HG03097 (cell line): ENCODE measurements at regions not wholly inside any gene's neighbourhood (a gene's known extent, or its start where the extent isn't known, plus 50 kb on each side); places are given as distances from the start of the nearest gene placed in this dataset.

Experiments
- ATAC-seq: cut with Tn5 transposase; IDR thresholded peaks from one replicate; pipeline ENCODE4 v1.9.1; 2021; ENCODE audit not compliant: unreplicated experiment, low FRiP score

DNA sequence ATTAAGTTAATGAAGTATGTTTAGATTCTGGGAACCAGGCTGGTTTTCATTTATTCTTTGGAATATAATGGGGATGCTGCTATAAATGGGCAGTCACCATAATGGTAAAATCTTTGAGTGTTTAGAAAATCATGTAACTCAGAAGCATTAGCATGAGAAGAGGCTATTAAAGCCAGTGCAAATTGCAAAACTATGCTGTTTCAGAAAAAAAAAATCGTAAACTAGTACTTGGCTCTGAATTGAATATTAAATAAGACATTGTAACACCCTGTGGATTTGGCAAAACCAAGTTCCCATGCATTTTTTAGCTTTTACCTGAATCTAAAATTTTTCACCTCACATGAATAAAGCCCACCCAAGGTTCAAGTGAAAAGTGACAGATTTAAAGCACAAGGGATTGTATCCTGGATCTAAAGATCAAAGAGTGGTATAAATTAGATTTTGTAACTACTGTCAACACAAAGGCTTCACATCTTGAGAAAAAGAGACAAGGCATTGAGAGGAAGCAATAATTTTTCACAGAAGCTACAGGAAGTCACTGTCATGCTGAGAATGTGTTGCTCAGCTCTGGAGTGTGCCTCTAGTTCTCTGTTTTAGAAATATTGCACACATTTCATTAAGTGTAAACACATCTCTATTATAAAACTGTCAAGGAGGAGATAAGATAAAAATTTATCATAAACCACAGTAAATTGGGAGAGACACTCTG, 142.2 kb downstream of the ABCA8 start:
- no peak for ATAC-seq

DNA sequence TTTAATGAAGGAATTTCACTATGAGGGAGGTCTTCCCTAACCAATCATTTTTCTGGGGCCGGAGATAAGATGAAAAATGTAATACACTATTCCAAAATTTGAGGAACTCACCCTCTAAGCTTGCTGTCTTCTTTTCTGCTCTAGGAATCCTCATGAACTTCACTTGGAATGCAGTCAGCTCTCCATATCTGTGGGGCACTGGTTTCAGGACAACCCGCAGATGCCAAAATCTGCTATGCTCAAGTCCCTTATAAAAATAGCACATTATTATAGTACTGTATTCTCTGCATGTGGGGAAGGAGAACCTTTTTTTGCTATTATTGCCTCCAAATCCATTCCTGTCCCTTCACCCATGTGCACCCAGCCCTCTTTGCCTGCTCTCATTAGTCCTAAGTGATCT, 146.0 kb downstream of the ABCA8 start:
- ATAC-seq = no peak

DNA sequence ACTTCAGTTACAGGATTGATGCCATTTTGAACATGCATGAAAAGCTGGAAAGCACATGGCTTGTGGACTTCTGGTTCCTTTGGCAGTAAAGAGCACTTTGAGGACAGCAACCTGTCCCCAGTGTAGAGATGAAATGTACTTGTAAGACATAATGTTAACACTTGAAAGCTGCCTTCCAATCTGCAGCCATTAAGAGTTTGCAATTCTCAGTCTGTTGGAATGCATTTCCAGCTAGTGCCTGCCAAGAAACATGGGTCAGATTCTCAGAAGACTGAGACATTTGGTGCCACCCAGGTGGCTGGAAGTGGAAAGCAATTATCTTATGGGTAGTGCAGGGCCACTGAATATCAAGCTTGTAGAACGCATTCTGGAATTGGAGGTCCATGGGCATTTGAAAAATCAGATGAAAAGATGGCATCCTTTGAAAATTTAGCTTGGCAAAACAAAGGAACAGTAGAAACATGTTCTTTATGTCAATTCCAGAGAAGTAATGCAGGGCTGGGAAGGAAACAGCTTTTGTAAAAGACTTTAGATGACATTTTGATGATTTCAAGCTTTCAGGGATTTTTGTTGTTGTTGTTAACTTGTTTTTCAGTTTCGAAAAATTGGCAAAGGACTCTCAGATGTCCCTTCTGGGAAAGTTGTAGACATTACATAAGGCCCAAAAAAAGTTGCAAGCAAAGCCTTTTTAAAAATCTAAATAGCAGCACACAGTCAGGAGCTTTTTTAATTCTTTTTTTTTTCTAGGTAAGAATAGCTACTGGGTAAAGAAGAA, 147.0 kb downstream of the ABCA8 start:
- ATAC-seq = no peak

DNA sequence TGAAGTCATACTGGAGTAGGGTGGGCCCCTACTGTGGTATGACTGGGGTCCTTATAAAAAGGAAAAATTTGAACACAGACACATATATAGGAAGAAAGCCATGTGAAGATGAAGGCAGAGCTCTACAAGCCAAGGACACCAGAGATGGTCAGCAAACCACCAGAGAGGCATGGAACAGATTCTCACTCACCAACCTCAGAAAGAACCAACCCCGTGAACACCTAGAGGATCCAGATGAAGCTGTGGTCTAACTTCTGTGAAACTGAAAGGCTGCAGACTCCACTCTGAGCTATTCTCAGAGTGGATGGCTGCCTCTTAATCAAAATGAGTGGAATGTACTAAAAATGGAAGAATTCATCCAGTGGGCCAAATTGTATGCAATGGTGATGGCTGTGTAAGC, 149.6 kb downstream of the ABCA8 start:
- no peak for ATAC-seq

DNA sequence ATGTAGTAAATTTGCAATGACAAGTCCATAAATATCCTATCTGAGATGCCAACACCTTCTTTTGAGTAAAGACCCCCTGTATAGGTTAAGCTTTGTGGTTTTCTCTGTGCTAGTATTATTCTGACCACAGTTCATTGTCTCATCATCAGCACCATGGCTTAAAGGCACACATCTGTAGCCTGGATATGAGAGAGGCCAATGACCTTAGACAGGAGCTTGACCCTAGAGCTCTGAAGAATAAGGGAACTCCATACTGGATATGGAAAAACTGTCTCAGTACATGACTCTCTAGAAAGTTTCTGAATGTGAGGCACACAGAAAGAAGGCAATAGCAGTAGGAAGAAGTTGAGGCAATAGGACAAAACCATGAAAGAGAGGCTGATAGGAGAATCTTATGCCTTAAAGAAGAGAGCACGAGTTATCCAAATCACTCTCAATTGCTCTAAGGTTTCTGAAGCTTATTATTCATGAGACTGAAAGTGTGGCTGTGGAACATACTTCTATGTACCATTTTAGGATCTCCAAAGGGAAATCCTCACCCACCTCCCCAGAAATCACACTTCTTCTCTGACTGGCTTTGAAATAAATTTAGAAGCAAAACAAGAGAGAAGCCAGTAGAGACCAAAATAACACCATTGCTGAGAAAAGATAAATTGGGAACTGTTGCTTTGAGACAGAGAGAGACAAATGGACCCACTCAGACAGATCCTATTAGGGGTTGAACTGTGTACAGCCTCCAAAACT, 150.2 kb downstream of the ABCA8 start:
- no peak for ATAC-seq

DNA sequence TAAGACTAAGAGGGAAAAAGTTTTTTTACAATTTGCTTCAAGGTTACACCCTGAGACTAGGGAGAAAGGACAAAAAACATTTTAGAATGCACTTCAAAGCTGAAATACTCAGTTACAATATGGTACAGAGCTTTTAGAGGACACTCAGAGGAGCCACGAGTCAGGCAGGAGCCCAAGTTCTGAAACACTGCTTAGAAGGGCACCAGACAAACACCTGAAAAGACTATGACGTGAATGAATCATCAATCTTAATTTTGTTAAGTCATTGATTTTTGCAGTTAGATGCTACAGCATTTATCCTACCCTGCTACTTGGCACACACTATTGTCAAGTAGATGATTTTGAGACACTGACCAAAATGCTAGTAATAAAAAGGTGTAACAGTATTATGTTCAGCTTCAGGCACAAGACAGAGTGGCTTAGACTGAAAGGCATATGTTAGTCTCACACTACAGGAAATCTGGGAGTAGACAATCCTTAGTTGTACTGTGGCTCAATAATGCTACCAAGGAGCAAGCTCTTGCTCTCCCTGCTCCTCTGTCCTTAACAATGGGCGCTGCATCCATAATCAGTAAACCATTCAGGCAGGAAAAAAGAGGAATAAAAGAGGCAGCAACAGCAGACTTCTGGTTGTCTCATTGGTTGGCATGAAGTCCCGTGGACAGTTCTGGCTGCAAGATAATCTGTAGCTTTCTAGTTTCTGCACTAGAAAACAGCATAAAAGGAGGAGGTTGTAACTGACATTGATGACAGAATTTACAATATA, 151.8 kb downstream of the ABCA8 start:
- ATAC-seq = no peak

DNA sequence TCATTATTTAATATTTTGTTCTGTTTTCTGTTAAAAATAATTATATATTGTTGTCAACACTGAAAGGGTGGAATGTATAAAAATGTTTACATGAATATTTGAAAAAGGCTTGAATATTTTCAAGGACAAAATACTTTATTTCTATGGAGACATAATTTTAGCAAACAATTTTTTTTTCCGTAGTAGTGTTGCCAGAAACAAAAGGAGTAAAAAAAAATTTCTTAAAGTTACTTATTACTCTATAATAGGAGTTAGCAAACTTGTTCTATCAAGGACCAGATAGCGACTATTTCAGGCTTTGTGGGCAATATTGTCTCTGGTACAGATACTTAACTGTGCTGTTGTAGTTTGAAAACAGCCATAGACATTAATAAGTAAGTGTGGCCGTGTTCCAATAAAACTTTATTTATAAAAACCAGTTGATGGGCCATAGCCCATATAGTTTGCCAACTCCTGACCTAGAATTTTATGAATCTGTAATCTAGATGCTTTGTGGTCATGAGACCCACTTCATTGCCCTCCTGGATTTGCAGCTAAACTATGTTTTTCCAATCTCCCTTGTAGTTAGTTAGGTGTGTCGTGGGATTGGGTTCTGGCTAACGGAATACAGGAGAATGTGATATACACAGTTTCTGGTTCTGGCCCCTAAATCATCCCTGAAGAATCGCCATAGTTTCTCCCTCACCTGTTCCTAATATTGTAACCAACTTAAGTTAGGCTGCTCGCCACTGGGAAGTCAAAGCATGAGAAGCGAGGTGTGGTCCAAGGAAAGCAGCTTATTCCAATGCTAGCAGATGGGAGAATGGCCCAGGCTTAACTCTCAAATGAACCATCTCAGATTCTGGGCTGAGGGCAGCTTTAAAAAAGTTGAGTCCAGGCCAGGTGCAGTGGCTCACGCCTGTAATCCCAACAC, 153.6 kb downstream of the ABCA8 start:
- no peak for ATAC-seq

DNA sequence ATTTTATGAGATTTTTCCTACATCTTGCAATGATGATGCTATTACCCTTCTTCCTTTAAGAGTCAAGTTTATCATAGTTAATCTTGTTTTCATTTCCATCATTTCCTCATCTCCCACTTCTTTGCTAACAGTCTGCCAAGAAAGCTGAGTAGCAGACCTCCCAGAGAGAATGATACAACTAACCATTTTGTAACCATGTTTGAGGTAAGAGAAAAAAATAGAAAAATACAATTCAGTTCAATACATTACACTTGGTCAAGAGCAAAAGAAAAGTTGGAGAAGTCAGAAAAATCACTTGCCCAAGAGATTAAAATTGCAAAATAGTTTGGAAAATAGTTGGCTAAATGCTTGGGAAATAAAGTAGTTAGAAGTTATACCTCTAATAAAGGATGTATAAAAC, 154.4 kb downstream of the ABCA8 start:
- no peak for ATAC-seq

DNA sequence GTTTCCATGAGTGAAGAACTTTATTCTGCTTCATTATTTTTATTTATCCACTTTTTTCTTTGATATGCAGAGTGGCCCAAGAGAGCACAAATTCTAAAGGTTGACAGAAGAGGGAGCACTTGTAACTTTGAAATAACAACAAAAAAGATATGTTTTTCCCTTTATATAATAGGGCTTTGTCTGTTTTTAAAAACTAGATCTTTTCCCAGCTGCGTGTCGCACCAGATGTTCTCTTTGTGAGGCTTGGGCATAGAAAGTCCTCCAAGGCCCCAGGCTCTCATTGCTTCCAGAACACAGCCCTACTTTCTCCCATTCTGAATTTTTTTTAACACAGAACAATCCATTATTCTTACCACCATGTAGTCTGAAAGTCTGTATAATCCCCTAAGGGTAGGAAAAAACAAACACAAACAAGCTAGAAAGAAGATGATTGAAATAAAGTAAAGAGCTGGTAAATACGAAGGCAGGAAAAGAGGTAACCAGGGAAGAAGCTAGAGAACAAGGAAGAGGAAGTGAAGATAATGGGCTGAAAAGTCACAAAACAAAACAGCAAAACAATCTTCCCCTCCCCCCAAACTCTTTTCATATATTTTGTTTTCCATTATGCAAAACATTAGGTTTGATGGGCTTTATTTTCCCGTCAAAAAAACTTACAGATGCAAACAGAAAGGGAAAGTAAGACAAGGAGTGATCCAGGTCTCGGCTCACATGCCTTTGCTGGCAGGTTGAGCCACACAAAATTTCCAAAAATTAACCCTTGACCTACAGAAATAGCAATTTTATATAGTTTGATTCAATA, 160.4 kb downstream of the ABCA8 start:
- ATAC-seq = no peak

DNA sequence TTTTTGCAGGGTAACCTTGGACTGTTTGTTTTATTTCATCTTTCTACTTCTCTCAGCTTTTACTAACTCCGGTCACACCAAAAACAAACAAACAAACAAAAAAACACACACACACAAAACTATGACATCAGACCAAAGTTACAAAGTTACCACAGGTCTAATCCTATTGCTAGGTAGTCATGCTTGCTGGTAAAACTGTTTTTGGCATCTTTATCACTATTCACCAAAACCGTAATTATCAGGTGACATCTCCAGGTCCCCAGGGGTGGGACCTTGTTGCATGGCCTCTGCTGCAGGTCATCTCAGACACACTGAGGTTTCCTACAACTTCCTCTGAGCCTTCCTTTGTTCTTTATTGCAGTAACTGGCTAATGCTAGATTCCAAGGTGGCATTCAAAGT, 162.3 kb downstream of the ABCA8 start:
- no peak for ATAC-seq

DNA sequence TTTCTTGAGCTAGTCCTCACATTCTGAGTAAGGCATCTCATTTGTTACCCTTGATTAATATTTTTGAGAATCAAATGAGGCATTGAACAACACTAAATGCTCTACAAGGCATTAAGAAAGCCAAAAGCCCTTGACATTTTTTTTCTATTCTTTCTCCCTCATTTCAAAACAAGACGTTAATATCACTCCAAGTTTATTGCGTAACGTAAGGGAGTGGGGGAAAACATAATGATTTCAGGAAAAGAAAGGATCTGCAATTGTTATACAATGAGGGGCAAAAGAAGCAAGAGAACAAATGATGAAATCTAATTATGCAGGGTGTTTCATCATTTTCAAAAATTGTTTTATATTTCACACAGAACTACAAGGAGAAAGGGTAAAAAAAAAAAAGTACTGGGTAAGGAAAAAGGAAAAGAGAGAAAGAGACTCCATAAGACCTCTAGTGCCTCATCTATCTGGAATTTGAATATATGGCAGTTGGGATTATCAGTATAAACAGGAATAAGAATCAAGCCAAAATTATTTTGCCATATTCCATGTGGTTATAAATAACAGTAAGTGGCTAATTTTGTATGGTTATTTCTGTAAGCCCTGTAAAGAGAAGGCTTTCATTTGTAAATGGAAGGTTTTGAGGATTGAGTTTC, 163.0 kb downstream of the ABCA8 start:
- no peak for ATAC-seq

DNA sequence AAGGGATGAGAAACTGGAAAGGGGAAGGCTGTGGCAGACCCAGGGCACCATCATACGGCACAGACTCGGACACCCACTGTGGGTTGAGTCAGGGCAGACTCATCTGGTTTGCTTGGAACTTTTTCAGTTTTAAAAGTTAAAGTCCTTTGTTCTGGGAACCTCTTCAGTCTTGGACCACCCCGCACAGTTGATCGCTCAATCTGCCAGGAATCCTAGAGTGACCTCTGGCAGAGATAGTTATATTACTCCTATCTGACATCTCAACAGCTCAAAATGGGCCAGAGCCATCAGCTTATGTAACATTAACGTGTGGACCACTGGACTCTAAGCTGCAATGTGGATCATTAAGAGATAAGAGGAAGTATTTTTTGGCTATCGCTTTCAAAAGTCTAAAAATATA, 164.3 kb downstream of the ABCA8 start:
- ATAC-seq = no peak

DNA sequence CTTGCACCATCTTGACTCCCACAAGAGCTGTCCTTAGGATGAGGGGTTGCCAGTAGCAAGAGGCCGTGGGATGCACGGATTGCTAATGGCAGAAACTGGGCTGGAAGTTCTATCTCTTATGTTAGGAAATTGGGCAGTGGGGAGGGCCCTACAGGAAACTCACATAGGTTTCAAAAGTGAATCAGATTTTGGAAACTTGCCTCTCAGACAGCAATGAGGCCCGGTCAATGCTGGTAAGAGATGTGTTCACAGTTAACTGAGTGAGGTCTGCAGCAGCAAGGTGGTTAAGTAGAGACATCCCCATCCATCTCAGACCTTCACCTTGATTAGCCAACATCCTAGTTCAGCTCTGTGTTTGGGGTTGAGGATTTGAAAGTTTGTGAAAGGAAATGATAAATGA, 164.7 kb downstream of the ABCA8 start:
- no peak for ATAC-seq

DNA sequence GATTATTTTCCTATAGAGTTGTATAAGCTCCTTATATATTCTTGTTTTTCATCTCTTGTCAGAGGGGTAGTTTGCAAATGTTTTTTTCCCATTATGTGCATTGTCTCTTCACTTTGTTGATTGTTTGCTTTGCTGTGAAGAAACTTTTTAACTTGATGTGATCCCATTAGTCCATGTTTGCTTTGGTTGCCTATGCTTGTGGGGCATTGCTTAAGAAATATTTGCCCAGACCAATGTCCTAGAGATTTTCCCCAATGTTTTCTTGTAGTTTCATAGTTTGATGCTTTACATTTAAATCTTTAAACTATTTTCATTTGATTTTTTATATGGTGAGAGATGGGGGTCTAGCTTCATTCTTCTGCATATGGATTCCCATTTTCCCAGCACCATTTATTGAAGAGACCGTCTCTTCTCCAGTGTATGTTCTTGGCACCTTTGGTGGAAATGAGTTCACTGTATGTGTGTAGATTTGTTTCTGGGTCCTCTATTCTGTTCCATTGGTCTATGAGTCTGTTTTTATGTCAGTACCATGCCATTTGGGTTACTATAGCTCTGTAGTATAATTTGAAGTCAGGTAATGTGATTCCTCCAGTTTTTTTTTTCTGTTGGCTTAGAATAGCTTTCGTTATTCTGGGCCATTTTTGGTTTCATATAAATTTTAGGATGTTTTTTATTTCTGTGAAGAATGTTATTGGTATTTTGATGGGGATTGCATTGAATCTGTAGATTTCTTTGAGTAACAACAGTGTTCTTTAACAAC, 165.8 kb downstream of the ABCA8 start:
- ATAC-seq = no peak

DNA sequence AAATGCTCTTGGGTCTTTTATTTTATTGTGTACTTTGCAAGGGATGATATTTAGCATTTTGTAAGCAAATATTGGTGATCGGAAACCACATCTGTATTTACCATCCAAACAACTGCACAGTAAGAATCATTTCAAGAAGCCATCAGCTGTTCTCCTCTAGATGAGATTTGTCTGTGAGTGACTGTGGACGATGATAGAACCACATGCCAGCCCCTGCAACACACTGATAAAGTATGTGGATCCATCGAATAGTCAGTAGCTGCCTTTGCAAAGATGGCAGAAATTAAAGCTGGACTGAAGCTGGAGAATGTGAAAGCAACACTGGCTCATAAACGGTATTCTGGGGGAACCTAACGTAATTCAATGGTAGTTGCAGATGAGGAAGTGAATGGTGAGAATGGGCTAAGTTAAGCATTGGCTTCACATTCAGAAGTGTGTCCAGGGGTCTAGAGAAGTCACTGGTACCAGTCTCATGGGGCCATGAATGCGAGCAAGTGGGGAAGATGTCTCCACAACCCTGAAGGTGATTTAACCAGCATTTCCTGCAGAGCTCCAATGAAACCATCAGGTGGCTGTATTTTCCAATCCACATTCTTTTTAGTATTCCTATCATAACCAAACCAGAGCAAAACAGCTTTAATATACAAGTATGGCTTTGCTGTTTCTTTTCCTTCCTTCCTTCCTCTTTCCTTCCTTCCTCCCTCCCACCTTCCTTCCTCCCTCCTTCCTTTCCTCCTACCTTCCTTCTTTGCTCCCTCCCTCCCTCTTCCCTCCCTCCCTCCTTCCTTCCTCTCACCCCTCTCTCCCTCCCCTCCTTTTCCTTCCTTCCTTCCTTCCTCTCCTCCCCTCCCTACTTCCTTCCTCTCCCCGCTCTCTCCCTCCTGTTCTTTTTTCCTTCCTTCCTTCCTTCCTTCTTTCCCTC, 169.4 kb downstream of the ABCA8 start:
- ATAC-seq = no peak

DNA sequence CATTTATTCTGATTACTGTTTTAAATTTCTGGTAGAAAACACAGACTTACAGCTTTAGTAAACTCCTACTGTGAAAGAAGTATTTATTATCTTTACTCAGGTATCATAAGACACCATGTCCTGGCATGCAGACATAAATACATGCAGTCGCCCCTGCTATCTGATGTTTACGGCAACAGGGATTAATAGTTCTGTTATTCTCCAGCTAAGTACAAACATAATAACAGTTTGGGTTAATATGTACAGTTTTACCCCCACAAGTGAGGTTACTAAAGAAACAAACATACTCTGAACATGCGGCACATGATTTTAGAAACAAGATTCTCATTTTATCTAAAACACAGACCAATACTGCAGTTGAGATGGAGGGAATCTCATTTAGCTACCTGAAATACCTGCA, 170.8 kb downstream of the ABCA8 start:
- ATAC-seq = no peak

DNA sequence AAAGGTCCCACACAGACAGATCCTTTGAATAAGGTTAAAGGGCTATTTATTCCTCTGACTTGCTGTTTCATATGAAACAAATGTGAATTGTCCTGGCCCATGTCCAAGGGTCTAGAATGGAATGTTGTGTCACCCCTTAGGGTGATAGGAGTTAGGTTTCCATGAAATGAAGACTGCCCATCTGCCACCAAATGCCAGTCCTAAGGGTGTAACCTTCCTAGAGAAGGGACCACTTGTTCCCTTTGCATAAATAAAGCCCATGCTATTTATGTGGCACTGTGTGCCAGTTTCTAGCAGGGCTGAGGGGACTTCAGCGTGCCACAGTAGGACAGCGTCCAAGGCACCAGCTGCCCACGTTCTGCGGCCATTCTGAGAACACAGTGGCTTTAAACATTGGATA, 171.3 kb downstream of the ABCA8 start:
- no peak for ATAC-seq
